Muscle layer of colon (tissue), 2 donors: ENCODE measurements at regions not wholly inside any gene's neighbourhood (a gene's known extent, or its start where the extent isn't known, plus 50 kb on each side); places are given as distances from the start of the nearest gene placed in this dataset.

Source experiments
- H3K27ac ChIP-seq: one replicate; pipeline ENCODE4 v1.7.0; 2013; ENCODE audit warnings: low read depth, mild to moderate bottlenecking, low read length, moderate library complexity
- H3K27me3 ChIP-seq, 2 donors: one replicate each; pipeline ENCODE4 v1.7.0; 2013; ENCODE audit warnings: low read length in 2 of 2, mild to moderate bottlenecking in 2 of 2; ENCODE audit not compliant: insufficient read depth in 2 of 2, control insufficient read depth in 1 of 2
- H3K36me3 ChIP-seq: one replicate; pipeline ENCODE4 v1.7.0; 2013; ENCODE audit warnings: mild to moderate bottlenecking, low read length; ENCODE audit not compliant: insufficient read depth
- H3K4me1 ChIP-seq: one replicate; pipeline ENCODE4 v1.7.0; 2013; ENCODE audit warnings: mild to moderate bottlenecking, low read length; ENCODE audit not compliant: insufficient read depth
- H3K4me3 ChIP-seq, 2 donors: one replicate each; pipeline ENCODE4 v1.7.0; 2013; ENCODE audit warnings: low read length in 2 of 2, low read depth in 1 of 2, mild to moderate bottlenecking in 1 of 2, moderate library complexity in 1 of 2
- H3K9ac ChIP-seq: one replicate; pipeline ENCODE4 v1.7.0; 2013; ENCODE audit warnings: low read length
- H3K9me3 ChIP-seq: one replicate; pipeline ENCODE4 v1.7.0; 2013; ENCODE audit warnings: mild to moderate bottlenecking, low read length
- donor health status: abdominal sarcoma.
- donor health status: Adenocarcinoma of cecum.

- peaks cover 5% of the 10 kb centered on the region for H3K4me1 ChIP-seq
- no peak overlapping the region for H3K4me3 ChIP-seq
- H3K9ac ChIP-seq, result no peak overlapping the region
- H3K27me3 ChIP-seq, result no peaks in the 10 kb centered on the region
- H3K36me3 ChIP-seq, result no peaks in the 10 kb centered on the region
- H3K27ac ChIP-seq, result no peak overlapping the region
- no peaks in the 10 kb centered on the region for H3K9me3 ChIP-seq
Measured at GRCh38 chr1:172897738-172898137, 153.0 kb downstream of the TNFSF18 start.

GRCh38 chr1:172898866-172899265, 151.9 kb downstream of the TNFSF18 start:
- no peak overlapping the region for H3K27ac ChIP-seq
- H3K4me3 ChIP-seq, result no peak overlapping the region
- H3K27me3 ChIP-seq, result no peaks in the 10 kb centered on the region
- no peaks in the 10 kb centered on the region for H3K9me3 ChIP-seq
- no peaks in the 10 kb centered on the region for H3K36me3 ChIP-seq
- no peaks in the 10 kb centered on the region for H3K4me1 ChIP-seq
- no peak overlapping the region for H3K9ac ChIP-seq

GRCh38 chr1:172900376-172900997, 150.3 kb downstream of the TNFSF18 start:
- no peaks in the 10 kb centered on the region for H3K36me3 ChIP-seq
- H3K27me3 ChIP-seq, result no peaks in the 10 kb centered on the region
- H3K4me1 ChIP-seq, result no peaks in the 10 kb centered on the region
- no peak overlapping the region for H3K27ac ChIP-seq
- H3K9ac ChIP-seq, result no peak overlapping the region
- no peaks in the 10 kb centered on the region for H3K9me3 ChIP-seq
- no peak overlapping the region for H3K4me3 ChIP-seq

- H3K36me3 ChIP-seq, result no peaks in the 10 kb centered on the region
- no peak overlapping the region for H3K9ac ChIP-seq
- H3K27ac ChIP-seq, result no peak overlapping the region
- no peaks in the 10 kb centered on the region for H3K27me3 ChIP-seq
- no peak overlapping the region for H3K4me3 ChIP-seq
- H3K4me1 ChIP-seq, result no peaks in the 10 kb centered on the region
- H3K9me3 ChIP-seq, result no peaks in the 10 kb centered on the region
Measured at GRCh38 chr1:172902200-172902599, 148.5 kb downstream of the TNFSF18 start.

- Histone ChIP-seq H3K4me3 (no peak overlapping the region), H3K27me3 (no peaks in the 10 kb centered on the region), H3K9me3 (no peaks in the 10 kb centered on the region), H3K4me1 (no peaks in the 10 kb centered on the region), H3K27ac (no peak overlapping the region), H3K9ac (no peak overlapping the region), H3K36me3 (no peaks in the 10 kb centered on the region)
Measured at GRCh38 chr1:172902861-172903381, 147.8 kb downstream of the TNFSF18 start.

- no peaks in the 10 kb centered on the region for H3K36me3 ChIP-seq
- no peaks in the 10 kb centered on the region for H3K27me3 ChIP-seq
- H3K4me1 ChIP-seq, result no peaks in the 10 kb centered on the region
- H3K9ac ChIP-seq, result no peak overlapping the region
- no peak overlapping the region for H3K4me3 ChIP-seq
- no peaks in the 10 kb centered on the region for H3K9me3 ChIP-seq
- no peak overlapping the region for H3K27ac ChIP-seq
Measured at GRCh38 chr1:172903581-172904220, 147.0 kb downstream of the TNFSF18 start.

GRCh38 chr1:172905452-172905851, 145.3 kb downstream of the TNFSF18 start:
- Histone ChIP-seq H3K27ac (no peak overlapping the region), H3K9me3 (no peaks in the 10 kb centered on the region), H3K9ac (no peak overlapping the region), H3K4me3 (no peak overlapping the region), H3K4me1 (no peaks in the 10 kb centered on the region), H3K36me3 (no peaks in the 10 kb centered on the region), H3K27me3 (no peaks in the 10 kb centered on the region)

GRCh38 chr1:172906778-172907592, 143.8 kb downstream of the TNFSF18 start:
- no peaks in the 10 kb centered on the region for H3K4me1 ChIP-seq
- no peak overlapping the region for H3K9ac ChIP-seq
- no peaks in the 10 kb centered on the region for H3K9me3 ChIP-seq
- H3K27ac ChIP-seq, result no peak overlapping the region
- H3K4me3 ChIP-seq, result no peak overlapping the region
- H3K36me3 ChIP-seq, result no peaks in the 10 kb centered on the region
- no peaks in the 10 kb centered on the region for H3K27me3 ChIP-seq

- Histone ChIP-seq H3K4me3 (no peak overlapping the region), H3K9me3 (no peaks in the 10 kb centered on the region), H3K9ac (no peak overlapping the region), H3K36me3 (no peaks in the 10 kb centered on the region), H3K27ac (no peak overlapping the region), H3K27me3 (no peaks in the 10 kb centered on the region), H3K4me1 (no peaks in the 10 kb centered on the region)
Measured at GRCh38 chr1:172907834-172908326, 142.9 kb downstream of the TNFSF18 start.

GRCh38 chr1:172909606-172910326, 141.0 kb downstream of the TNFSF18 start:
- no peaks in the 10 kb centered on the region for H3K9me3 ChIP-seq
- no peak overlapping the region for H3K4me3 ChIP-seq
- no peak overlapping the region for H3K27ac ChIP-seq
- no peaks in the 10 kb centered on the region for H3K36me3 ChIP-seq
- H3K27me3 ChIP-seq, result no peaks in the 10 kb centered on the region
- H3K4me1 ChIP-seq, result peaks cover 7% of the 10 kb centered on the region
- no peak overlapping the region for H3K9ac ChIP-seq

GRCh38 chr1:172912765-172913260, 137.9 kb downstream of the TNFSF18 start:
- H3K9me3 ChIP-seq, result no peaks in the 10 kb centered on the region
- no peaks in the 10 kb centered on the region for H3K36me3 ChIP-seq
- no peak overlapping the region for H3K4me3 ChIP-seq
- no peak overlapping the region for H3K27ac ChIP-seq
- H3K9ac ChIP-seq, result no peak overlapping the region
- peaks cover 20% of the 10 kb centered on the region for H3K4me1 ChIP-seq
- no peaks in the 10 kb centered on the region for H3K27me3 ChIP-seq
